Astrocyte of the cerebellum (primary cell): ENCODE measurements at regions not wholly inside any gene's neighbourhood (a gene's known extent, or its start where the extent isn't known, plus 50 kb on each side); places are given as distances from the start of the nearest gene placed in this dataset.

ENCODE experiments used
- DNase-seq: peaks from one replicate; pipeline ENCODE4 v3.0.0-alpha.2; 2011; ENCODE audit warnings: low read depth
- H3K4me3 ChIP-seq: 2 replicates; pipeline ENCODE4 v1.5.1; 2011; ENCODE audit warnings: mild to moderate bottlenecking, low read depth, low read length, moderate library complexity
- in situ Hi-C: cut with HindIII; loops from 2 replicates; pipeline ENCODE4 v1.10.0; 2017; ENCODE audit warnings: low sequenced_read_pairs
- TF ChIP-seq, protein P1 (sequence below): IDR thresholded peaks from 2 replicates; pipeline ENCODE4 v1.5.1; 2012; ENCODE audit warnings: low read length, low read depth, moderate library complexity, mild to moderate bottlenecking; ENCODE audit errors: missing control alignments

DNA sequence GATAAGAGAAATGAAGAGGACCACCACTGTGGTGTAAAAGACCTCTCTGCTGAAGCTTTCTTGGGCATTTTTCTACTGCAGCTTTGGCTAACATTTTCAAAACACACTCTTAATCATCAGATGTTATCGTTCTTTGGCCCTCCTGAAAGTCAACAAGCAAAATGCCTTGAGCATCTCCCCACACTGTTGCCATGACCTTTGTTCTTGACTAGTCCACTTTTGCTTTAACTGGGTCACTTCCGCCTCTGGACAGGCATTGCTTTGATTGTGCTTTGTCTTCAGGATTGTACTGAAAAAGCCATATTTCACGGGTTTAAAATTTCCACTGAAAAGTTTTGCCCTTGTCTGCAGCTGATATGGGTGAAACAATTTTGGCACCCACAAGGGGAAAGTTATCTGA, 107.8 kb upstream of the CXCL12 start:
- no peak for DNase-seq
- H3K4me3 ChIP-seq, result no peak overlapping the region
- in situ Hi-C loops, result no loop called here
- TF ChIP-seq, protein P1, sequence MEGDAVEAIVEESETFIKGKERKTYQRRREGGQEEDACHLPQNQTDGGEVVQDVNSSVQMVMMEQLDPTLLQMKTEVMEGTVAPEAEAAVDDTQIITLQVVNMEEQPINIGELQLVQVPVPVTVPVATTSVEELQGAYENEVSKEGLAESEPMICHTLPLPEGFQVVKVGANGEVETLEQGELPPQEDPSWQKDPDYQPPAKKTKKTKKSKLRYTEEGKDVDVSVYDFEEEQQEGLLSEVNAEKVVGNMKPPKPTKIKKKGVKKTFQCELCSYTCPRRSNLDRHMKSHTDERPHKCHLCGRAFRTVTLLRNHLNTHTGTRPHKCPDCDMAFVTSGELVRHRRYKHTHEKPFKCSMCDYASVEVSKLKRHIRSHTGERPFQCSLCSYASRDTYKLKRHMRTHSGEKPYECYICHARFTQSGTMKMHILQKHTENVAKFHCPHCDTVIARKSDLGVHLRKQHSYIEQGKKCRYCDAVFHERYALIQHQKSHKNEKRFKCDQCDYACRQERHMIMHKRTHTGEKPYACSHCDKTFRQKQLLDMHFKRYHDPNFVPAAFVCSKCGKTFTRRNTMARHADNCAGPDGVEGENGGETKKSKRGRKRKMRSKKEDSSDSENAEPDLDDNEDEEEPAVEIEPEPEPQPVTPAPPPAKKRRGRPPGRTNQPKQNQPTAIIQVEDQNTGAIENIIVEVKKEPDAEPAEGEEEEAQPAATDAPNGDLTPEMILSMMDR, result no peak

DNA sequence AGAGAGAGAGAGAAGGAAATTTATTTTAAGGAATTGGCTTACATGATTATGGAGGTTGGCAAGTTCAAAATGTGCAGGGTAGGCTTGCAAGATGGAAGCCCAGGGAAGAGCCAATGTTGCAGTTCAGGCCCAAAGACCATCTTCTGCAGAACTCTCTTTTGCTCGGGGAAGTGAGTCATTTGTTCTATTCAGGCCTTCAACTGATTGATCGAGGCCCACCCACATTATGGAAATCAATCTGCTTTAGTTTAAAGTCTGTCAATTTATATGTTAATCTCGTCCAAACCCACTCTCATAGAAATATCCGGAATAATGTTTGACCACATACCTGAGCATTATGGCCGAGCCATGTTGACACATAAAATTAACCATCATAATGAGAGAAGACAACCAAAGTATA, 113.3 kb upstream of the CXCL12 start:
- no peak for DNase-seq
- TF ChIP-seq, protein P1, result no peak
- in situ Hi-C loops, result no loop called here
- no peak overlapping the region for H3K4me3 ChIP-seq

DNA sequence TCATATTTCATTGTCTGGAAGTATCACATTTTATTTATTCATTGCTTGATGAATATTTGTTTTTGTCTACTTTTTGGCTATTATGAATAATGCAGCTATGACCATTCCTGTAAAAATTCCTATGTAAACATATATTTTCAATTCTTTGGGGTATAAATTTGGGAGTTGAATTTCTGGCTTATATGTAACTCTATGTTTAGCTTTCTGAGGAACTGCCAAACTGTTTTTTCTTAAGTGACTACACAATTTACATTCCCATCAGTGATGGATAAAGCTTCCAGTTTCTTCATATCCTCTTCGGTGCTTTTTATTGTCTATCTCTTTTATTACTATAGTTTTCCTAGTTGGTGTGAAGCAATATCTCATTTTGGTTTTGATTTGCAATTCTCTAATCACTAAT, 115.6 kb upstream of the CXCL12 start:
- TF ChIP-seq, protein P1, result no peak

DNA sequence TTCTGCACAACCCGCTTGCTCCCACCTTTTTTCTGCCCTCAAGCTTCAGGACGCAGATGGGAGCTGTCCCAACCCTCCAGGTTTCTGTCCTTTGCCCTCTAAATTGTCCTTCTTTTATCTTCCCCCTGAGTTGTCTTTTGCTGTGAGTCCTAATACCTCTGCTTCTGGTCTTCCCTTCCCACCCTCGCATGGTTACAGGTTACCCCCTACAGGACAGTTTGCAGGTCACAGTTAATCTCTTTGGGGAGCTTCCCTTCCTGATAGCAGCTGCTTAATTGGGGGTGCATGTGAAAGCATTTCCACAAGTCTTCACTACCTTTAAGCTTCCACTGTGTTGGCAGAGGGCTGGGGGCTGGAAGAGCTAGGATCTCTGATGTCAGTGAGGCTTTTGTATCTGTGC, 121.5 kb upstream of the CXCL12 start:
- TF ChIP-seq, protein P1, result no peak
- DNase-seq, result no peak
- no peak overlapping the region for H3K4me3 ChIP-seq
- in situ Hi-C loops, result no loop called here

More for the DNA sequence above, 115.6 kb upstream of the CXCL12 start:
- no peak overlapping the region for H3K4me3 ChIP-seq
- in situ Hi-C loops, result no loop called here
- DNase-seq, result no peak

DNA sequence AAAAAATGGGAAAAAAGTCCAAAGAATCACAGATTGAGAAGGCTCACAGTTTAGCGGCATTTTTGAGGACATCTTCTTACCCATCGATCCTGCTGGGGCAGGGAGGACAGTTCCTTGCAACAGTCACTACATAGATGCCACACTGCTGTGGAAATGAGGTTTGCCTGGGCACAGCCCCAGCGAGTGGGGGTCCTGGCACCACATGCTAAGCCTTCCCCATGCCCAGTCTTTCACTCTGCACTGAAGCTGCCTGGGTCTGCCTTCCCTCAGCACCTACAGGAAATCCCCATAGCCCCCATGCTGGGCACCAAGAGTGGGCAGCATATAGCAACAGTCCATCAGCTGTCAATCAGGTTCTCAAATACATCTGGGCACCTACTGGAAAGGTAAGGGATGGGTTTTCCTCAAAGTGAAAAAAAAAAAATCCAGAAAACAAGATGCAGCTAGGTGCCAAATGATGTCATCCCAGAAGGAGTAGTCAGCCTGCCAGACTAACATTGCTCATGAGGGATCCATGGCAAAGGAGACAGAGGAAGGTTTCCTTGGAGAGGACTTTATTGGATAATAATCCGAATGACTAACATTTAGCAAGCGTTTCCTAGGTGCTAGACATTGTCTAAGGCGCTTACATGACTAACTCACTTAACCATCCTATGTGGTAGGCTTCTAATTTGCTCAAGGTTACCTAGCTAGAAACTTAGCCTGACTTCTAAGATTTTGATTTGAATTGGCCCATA, 125.7 kb upstream of the CXCL12 start:
- in situ Hi-C loops, result no loop called here
- no peak overlapping the region for H3K4me3 ChIP-seq
- no peak for DNase-seq
- TF ChIP-seq, protein P1, result no peak

DNA sequence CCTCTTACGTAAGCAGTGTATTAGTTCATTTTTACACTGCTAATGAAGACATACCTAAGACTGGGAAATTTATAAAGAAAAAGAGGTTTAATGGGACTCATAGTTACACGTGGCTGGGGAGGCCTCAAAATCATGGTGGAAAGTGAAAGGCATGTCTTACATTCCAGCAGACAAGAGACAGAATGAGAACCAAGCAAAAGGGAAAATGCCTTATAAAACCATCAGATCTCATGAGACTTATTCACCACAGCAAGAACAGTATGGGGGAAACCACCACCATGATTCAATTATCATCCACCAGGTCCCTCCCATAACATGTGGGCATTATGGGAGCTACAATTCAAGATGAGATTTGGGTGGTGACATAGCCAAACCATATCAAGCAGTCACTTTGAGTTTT, 126.3 kb upstream of the CXCL12 start:
- no peak overlapping the region for H3K4me3 ChIP-seq
- in situ Hi-C loops, result no loop called here
- TF ChIP-seq, protein P1, result no peak
- DNase-seq, result no peak
